ENCODE measurements at regions not wholly inside any gene's neighbourhood (a gene's known extent, or its start where the extent isn't known, plus 50 kb on each side); places are given as distances from the start of the nearest gene placed in this dataset.

- H3K36me3 ChIP-seq (ENCODE audit: control insufficient read depth in 2 of 2, insufficient read depth in 2 of 2, low read length in 1 of 2) = no peaks in the 10 kb centered on the region
- 79% methylated on average over 3 of the region's 3 CpGs for WGBS
- no peak for DNase-seq (ENCODE audit: low read depth in 6 of 9, low spot score in 9 of 9)
- no peak overlapping the region for H3K27ac ChIP-seq (ENCODE audit: low read depth in 1 of 2, low read length in 1 of 2)
- H3K4me1 ChIP-seq (ENCODE audit: control insufficient read depth in 2 of 2, insufficient read depth in 2 of 2, low read length in 2 of 2) = no peaks in the 10 kb centered on the region
- no peak overlapping the region for H3K4me3 ChIP-seq (ENCODE audit: low read length in 2 of 2)
- peaks cover 0 to 2% of the 10 kb centered on the region in 2 donors for H3K9me3 ChIP-seq (ENCODE audit: control insufficient read depth in 2 of 2, insufficient read depth in 1 of 2, low read length in 1 of 2)
- no peaks in the 10 kb centered on the region for H3K27me3 ChIP-seq (ENCODE audit: control insufficient read depth in 2 of 2, insufficient read depth in 1 of 2, low read length in 1 of 2)
These were observed 253.5 kb downstream of the SPTSSA start for GRCh38 chr14:34208532-34208931.

GRCh38 chr14:34205799-34206198, 254.9 kb upstream of the EGLN3 start:
- no peaks in the 10 kb centered on the region for H3K4me1 ChIP-seq (ENCODE audit: control insufficient read depth in 2 of 2, insufficient read depth in 2 of 2, low read length in 2 of 2)
- 100% methylated on average over 1 of the region's 1 CpG for WGBS
- H3K9me3 ChIP-seq (ENCODE audit: control insufficient read depth in 2 of 2, insufficient read depth in 1 of 2, low read length in 1 of 2) = peaks cover 0 to 2% of the 10 kb centered on the region in 2 donors
- H3K27me3 ChIP-seq (ENCODE audit: control insufficient read depth in 2 of 2, insufficient read depth in 1 of 2, low read length in 1 of 2) = no peaks in the 10 kb centered on the region
- no peak overlapping the region for H3K4me3 ChIP-seq (ENCODE audit: low read length in 2 of 2)
- DNase-seq (ENCODE audit: low read depth in 6 of 9, low spot score in 9 of 9) = no peak
- H3K36me3 ChIP-seq (ENCODE audit: control insufficient read depth in 2 of 2, insufficient read depth in 2 of 2, low read length in 1 of 2) = no peaks in the 10 kb centered on the region
- no peak overlapping the region for H3K27ac ChIP-seq (ENCODE audit: low read depth in 1 of 2, low read length in 1 of 2)

- WGBS = 85% methylated on average over 4 of the region's 4 CpGs
These were observed 253.9 kb upstream of the EGLN3 start for GRCh38 chr14:34204774-34205173.

GRCh38 chr14:34203251-34203722, 252.4 kb upstream of the EGLN3 start:
- 23% methylated on average over 4 of the region's 4 CpGs for WGBS
- H3K4me1 ChIP-seq (ENCODE audit: control insufficient read depth in 2 of 2, insufficient read depth in 2 of 2, low read length in 2 of 2) = no peaks in the 10 kb centered on the region
- H3K36me3 ChIP-seq (ENCODE audit: control insufficient read depth in 2 of 2, insufficient read depth in 2 of 2, low read length in 1 of 2) = no peaks in the 10 kb centered on the region
- DNase-seq (ENCODE audit: low read depth in 6 of 9, low spot score in 9 of 9) = no peak
- H3K27ac ChIP-seq (ENCODE audit: low read depth in 1 of 2, low read length in 1 of 2) = no peak overlapping the region
- no peaks in the 10 kb centered on the region for H3K27me3 ChIP-seq (ENCODE audit: control insufficient read depth in 2 of 2, insufficient read depth in 1 of 2, low read length in 1 of 2)
- H3K4me3 ChIP-seq (ENCODE audit: low read length in 2 of 2) = no peak overlapping the region
- peaks cover 0 to 2% of the 10 kb centered on the region in 2 donors for H3K9me3 ChIP-seq (ENCODE audit: control insufficient read depth in 2 of 2, insufficient read depth in 1 of 2, low read length in 1 of 2)

More at GRCh38 chr14:34204774-34205173, 253.9 kb upstream of the EGLN3 start:
- Histone ChIP-seq H3K36me3 (ENCODE audit: control insufficient read depth in 2 of 2, insufficient read depth in 2 of 2, low read length in 1 of 2) (no peaks in the 10 kb centered on the region), H3K4me3 (ENCODE audit: low read length in 2 of 2) (no peak overlapping the region), H3K4me1 (ENCODE audit: control insufficient read depth in 2 of 2, insufficient read depth in 2 of 2, low read length in 2 of 2) (no peaks in the 10 kb centered on the region), H3K27ac (ENCODE audit: low read depth in 1 of 2, low read length in 1 of 2) (no peak overlapping the region), H3K9me3 (ENCODE audit: control insufficient read depth in 2 of 2, insufficient read depth in 1 of 2, low read length in 1 of 2) (peaks cover 0 to 2% of the 10 kb centered on the region in 2 donors), H3K27me3 (ENCODE audit: control insufficient read depth in 2 of 2, insufficient read depth in 1 of 2, low read length in 1 of 2) (no peaks in the 10 kb centered on the region)
- no peak for DNase-seq (ENCODE audit: low read depth in 6 of 9, low spot score in 9 of 9)

- peaks cover 0 to 2% of the 10 kb centered on the region in 2 donors for H3K9me3 ChIP-seq (ENCODE audit: control insufficient read depth in 2 of 2, insufficient read depth in 1 of 2, low read length in 1 of 2)
- no peak for DNase-seq (ENCODE audit: low read depth in 6 of 9, low spot score in 9 of 9)
- no peaks in the 10 kb centered on the region for H3K36me3 ChIP-seq (ENCODE audit: control insufficient read depth in 2 of 2, insufficient read depth in 2 of 2, low read length in 1 of 2)
- WGBS = 86% methylated on average over 3 of the region's 3 CpGs
- no peak overlapping the region for H3K4me3 ChIP-seq (ENCODE audit: low read length in 2 of 2)
- no peak overlapping the region for H3K27ac ChIP-seq (ENCODE audit: low read depth in 1 of 2, low read length in 1 of 2)
- no peaks in the 10 kb centered on the region for H3K4me1 ChIP-seq (ENCODE audit: control insufficient read depth in 2 of 2, insufficient read depth in 2 of 2, low read length in 2 of 2)
- H3K27me3 ChIP-seq (ENCODE audit: control insufficient read depth in 2 of 2, insufficient read depth in 1 of 2, low read length in 1 of 2) = no peaks in the 10 kb centered on the region
These were observed 251.2 kb upstream of the EGLN3 start for GRCh38 chr14:34201909-34202637.

GRCh38 chr14:34199585-34199984, 248.7 kb upstream of the EGLN3 start:
- no peaks in the 10 kb centered on the region for H3K36me3 ChIP-seq (ENCODE audit: control insufficient read depth in 2 of 2, insufficient read depth in 2 of 2, low read length in 1 of 2)
- H3K27ac ChIP-seq (ENCODE audit: low read depth in 1 of 2, low read length in 1 of 2) = no peak overlapping the region
- H3K4me1 ChIP-seq (ENCODE audit: control insufficient read depth in 2 of 2, insufficient read depth in 2 of 2, low read length in 2 of 2) = no peaks in the 10 kb centered on the region
- H3K27me3 ChIP-seq (ENCODE audit: control insufficient read depth in 2 of 2, insufficient read depth in 1 of 2, low read length in 1 of 2) = no peaks in the 10 kb centered on the region
- 47% methylated on average over 4 of the region's 4 CpGs for WGBS
- H3K9me3 ChIP-seq (ENCODE audit: control insufficient read depth in 2 of 2, insufficient read depth in 1 of 2, low read length in 1 of 2) = no peaks in the 10 kb centered on the region
- peak in 1 of 9 donors; percentile 2 for DNase-seq (ENCODE audit: low read depth in 6 of 9, low spot score in 9 of 9)
- no peak overlapping the region for H3K4me3 ChIP-seq (ENCODE audit: low read length in 2 of 2)

- Histone ChIP-seq H3K9me3 (ENCODE audit: control insufficient read depth in 2 of 2, insufficient read depth in 1 of 2, low read length in 1 of 2) (no peaks in the 10 kb centered on the region), H3K4me3 (ENCODE audit: low read length in 2 of 2) (no peak overlapping the region), H3K27ac (ENCODE audit: low read depth in 1 of 2, low read length in 1 of 2) (no peak overlapping the region), H3K4me1 (ENCODE audit: control insufficient read depth in 2 of 2, insufficient read depth in 2 of 2, low read length in 2 of 2) (no peaks in the 10 kb centered on the region), H3K27me3 (ENCODE audit: control insufficient read depth in 2 of 2, insufficient read depth in 1 of 2, low read length in 1 of 2) (no peaks in the 10 kb centered on the region), H3K36me3 (ENCODE audit: control insufficient read depth in 2 of 2, insufficient read depth in 2 of 2, low read length in 1 of 2) (no peaks in the 10 kb centered on the region)
- 95% methylated on average over 4 of the region's 4 CpGs for WGBS
- DNase-seq (ENCODE audit: low read depth in 6 of 9, low spot score in 9 of 9) = no peak
These were observed 247.2 kb upstream of the EGLN3 start for GRCh38 chr14:34198096-34198495.

- Histone ChIP-seq H3K4me1 (ENCODE audit: control insufficient read depth in 2 of 2, insufficient read depth in 2 of 2, low read length in 2 of 2) (no peaks in the 10 kb centered on the region), H3K9me3 (ENCODE audit: control insufficient read depth in 2 of 2, insufficient read depth in 1 of 2, low read length in 1 of 2) (no peaks in the 10 kb centered on the region)
- DNase-seq (ENCODE audit: low read depth in 6 of 9, low spot score in 9 of 9) = no peak
These were observed 245.1 kb upstream of the EGLN3 start for GRCh38 chr14:34195964-34196363.

GRCh38 chr14:34190717-34191116, 239.8 kb upstream of the EGLN3 start:
- H3K9me3 ChIP-seq (ENCODE audit: control insufficient read depth in 2 of 2, insufficient read depth in 1 of 2, low read length in 1 of 2) = no peaks in the 10 kb centered on the region
- H3K27ac ChIP-seq (ENCODE audit: low read depth in 1 of 2, low read length in 1 of 2) = no peak overlapping the region
- no peak for DNase-seq (ENCODE audit: low read depth in 6 of 9, low spot score in 9 of 9)
- no peaks in the 10 kb centered on the region for H3K4me1 ChIP-seq (ENCODE audit: control insufficient read depth in 2 of 2, insufficient read depth in 2 of 2, low read length in 2 of 2)
- no peaks in the 10 kb centered on the region for H3K27me3 ChIP-seq (ENCODE audit: control insufficient read depth in 2 of 2, insufficient read depth in 1 of 2, low read length in 1 of 2)
- no peaks in the 10 kb centered on the region for H3K36me3 ChIP-seq (ENCODE audit: control insufficient read depth in 2 of 2, insufficient read depth in 2 of 2, low read length in 1 of 2)
- no peak overlapping the region for H3K4me3 ChIP-seq (ENCODE audit: low read length in 2 of 2)
- WGBS = 93% methylated on average over 4 of the region's 4 CpGs

More at GRCh38 chr14:34195964-34196363, 245.1 kb upstream of the EGLN3 start:
- H3K27me3 ChIP-seq (ENCODE audit: control insufficient read depth in 2 of 2, insufficient read depth in 1 of 2, low read length in 1 of 2) = no peaks in the 10 kb centered on the region
- H3K4me3 ChIP-seq (ENCODE audit: low read length in 2 of 2) = no peak overlapping the region
- no peak overlapping the region for H3K27ac ChIP-seq (ENCODE audit: low read depth in 1 of 2, low read length in 1 of 2)
- no peaks in the 10 kb centered on the region for H3K36me3 ChIP-seq (ENCODE audit: control insufficient read depth in 2 of 2, insufficient read depth in 2 of 2, low read length in 1 of 2)

All from thymus (tissue), 11 donors.